Fibroblast of lung (primary cell): ENCODE measurements at regions not wholly inside any gene's neighbourhood (a gene's known extent, or its start where the extent isn't known, plus 50 kb on each side); places are given as distances from the start of the nearest gene placed in this dataset.

ENCODE experiments used
- CTCF ChIP-seq, 2 donors: IDR thresholded peaks in 1 of 2; conservative IDR thresholded peaks in 1 of 2; 1 replicate in 1 of 2; 2 replicates in 1 of 2; pipeline ENCODE4 v1.5.1; 2011 to 2012; ENCODE audit warnings: low read length in 2 of 2, control low read depth in 1 of 2, inconsistent platforms in 1 of 2, low read depth in 1 of 2, mild to moderate bottlenecking in 1 of 2
- EZH2 ChIP-seq: IDR thresholded peaks from 2 replicates; pipeline ENCODE4 v1.5.1; 2012; ENCODE audit warnings: low read length, control low read depth, mild to moderate bottlenecking; ENCODE audit errors: missing control alignments

GRCh38 chr14:86013641-86014040 is 483.7 kb downstream of the FLRT2 start:
- TF ChIP-seq CTCF (conservative IDR thresholded peaks at IDR 0.05 in 1 of 2, IDR thresholded peaks at IDR 0.05 in 1 of 2; ENCODE audit: low read depth in 1 of 2, low read length in 2 of 2) (no peak), EZH2 (no peak)
